HG03025 (cell line): ENCODE measurements at regions not wholly inside any gene's neighbourhood (a gene's known extent, or its start where the extent isn't known, plus 50 kb on each side); places are given as distances from the start of the nearest gene placed in this dataset.

Experiments
- ATAC-seq: cut with Tn5 transposase; IDR thresholded peaks from one replicate; pipeline ENCODE4 v1.9.1; 2021; ENCODE audit warnings: mild to moderate bottlenecking, moderate library complexity; ENCODE audit not compliant: unreplicated experiment, low FRiP score

DNA sequence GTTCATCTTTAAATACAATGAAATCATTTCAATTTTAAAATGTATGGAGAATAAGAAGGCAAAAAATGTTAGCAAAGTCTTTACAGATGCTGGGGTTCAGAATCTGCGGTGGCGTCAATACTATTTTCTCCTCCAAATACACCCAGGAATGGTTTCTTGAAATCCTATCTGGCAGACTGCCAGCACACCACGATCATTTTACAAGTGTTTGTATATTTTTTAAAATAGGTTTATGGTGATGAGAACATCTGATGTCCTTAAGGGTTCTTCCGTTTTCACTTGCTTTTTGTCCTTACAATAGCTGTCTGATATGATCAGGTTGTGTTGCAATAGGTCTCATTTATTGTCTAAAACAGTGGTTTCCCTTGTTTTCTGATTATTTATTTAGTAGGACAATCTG, 89.6 kb downstream of the CMPK2 start:
- no peak for ATAC-seq

DNA sequence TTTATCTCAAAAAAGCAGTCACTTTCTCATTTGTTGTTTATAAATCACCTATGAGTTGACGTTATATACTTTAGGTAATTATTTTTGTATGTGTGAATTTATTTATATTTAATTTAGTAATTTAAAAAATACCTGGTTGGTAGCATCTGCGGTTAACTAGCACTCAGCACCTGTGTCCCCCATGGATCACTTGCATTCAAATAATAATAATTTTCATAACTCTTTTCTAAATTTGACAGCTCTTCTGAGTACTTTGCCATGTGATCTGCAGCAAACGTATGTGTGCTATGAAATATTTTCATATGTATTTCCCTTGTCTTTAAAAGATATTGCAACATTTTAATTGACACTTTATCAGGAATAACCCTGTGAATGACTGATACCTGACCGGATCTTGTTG, 88.1 kb downstream of the CMPK2 start:
- no peak for ATAC-seq

GRCh38 chr2:6780765-6781274, 84.9 kb downstream of the CMPK2 start:
- peak; percentile 77 for ATAC-seq

GRCh38 chr2:6782517-6783237, 83.0 kb downstream of the CMPK2 start:
- no peak for ATAC-seq

- ATAC-seq: no peak
Measured at GRCh38 chr2:6783238-6783614, 82.5 kb downstream of the CMPK2 start.

DNA sequence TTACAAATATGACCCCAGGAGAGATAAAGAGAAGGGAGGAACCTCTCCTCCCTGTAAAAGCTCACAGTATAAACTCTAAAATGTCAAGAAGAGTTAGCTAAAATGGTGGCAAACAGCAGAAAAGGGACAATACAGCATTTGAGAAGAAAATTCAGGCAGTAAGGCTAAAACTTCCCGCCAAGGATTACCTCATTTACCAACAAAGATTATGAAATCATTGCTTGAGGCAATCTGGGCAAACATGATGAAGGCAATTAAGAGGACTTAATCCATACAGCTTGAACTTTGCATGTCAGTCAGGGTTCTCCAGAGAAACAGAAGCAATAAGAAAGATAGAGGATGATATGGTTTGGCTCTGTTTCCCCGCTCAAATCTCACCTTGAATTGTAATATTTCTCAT, 81.4 kb downstream of the CMPK2 start:
- no peak for ATAC-seq

GRCh38 chr2:6785493-6785892, 80.2 kb downstream of the CMPK2 start:
- no peak for ATAC-seq

DNA sequence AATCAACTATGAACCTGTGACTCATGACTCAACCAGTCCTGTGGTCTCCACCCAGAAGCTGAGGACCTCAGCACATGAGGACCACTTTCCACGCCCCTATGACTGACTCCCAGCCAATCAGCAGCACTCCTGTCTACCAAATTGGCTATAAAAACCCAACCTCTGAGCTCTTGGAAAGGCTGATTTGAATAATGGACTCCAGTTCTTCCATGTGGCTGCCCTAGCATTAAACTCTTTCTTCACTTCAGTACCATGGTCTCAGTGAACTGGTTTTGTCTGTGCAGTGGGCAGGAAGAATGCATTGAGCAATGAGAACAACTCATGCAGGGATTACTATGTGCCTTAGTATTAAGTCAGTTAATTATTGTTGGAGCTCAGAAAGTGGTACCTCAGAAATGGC, 78.3 kb downstream of the CMPK2 start:
- no peak for ATAC-seq

DNA sequence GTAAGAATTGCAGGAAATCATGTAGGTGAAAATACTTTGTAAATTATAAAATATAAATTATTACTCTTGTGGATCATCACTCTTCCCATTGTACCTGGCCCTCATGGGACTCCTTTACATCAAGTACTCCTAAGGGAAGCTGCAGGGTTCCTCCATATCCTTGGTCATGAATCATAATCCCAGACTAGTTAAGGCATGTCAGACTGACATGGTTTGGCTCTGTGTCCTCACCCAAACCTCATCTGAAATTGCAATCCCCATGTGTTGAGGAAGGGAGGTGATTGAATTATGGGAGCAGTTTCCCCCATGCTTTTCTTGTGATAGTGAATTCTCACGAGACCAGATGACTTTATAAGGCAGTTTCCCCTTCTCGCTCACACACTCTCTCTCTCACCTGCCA, 77.1 kb downstream of the CMPK2 start:
- ATAC-seq: no peak

DNA sequence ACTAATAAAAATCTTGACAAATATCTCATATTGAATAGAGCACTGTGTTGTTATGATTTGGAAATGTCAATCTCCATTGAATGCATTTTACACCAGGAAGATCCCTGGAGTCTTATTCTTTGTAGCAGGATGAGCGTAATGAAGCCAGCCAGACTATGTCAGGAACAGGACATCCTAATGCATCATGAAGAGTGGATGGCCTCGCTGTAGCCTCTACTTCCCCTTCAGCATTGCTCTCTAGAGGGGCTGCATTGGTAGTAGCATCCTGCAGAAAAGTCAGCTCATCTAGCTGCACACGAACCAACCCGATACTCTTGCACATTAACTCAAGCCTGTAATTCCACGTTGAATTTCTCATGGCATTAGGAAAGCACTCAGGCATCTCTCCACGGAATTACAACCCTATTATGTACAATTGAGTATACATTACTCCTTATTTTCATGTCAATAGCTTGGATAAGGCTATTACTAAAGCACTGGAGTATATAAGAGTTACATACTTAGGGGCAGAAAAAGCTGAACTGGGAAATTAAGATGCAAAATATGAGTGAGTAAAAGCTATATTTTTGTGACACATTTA, 76.1 kb downstream of the CMPK2 start:
- ATAC-seq: no peak

- ATAC-seq: no peak
Measured at GRCh38 chr2:6791682-6792081, 74.0 kb downstream of the CMPK2 start.

DNA sequence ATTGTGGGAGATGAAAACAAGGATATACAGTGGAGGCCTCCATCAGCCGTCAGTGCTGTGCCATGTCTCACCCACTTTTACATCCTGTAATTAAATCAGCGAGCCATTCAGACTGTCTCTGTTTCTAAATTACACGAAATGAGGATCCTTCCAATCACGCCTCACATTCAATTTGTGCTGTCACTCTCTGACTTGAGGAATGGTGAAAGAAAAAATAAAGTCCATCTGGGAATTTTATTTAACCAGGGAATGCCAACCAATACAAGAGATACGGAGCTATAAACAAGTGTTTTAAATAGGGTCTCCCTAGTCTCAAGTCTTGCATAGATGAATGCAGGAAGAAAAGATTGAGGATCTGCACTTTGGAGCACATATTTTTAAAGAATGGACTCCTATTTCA, 72.8 kb downstream of the CMPK2 start:
- ATAC-seq: no peak

DNA sequence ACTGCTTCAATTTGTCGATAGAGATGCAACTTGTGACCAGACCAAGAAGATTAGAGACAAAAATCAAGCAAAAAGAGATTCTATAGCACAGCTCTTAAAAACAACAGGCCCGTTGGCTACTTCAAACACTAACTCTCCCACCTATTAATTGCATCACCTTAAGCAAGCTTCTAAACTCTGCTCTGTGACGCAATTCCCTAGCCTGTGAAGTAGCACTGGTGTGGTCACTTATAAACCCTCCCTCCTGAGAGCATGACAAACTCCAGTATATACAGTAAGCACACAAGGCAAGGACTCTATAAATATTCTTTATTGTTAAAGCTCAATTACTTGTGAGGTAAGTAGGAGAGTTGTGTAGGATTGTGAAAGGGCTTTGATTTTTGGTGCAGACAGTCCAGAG, 72.3 kb downstream of the CMPK2 start:
- ATAC-seq: no peak

- no peak for ATAC-seq
Measured at GRCh38 chr2:6793913-6794312, 71.8 kb downstream of the CMPK2 start.

GRCh38 chr2:6794448-6794847, 71.3 kb downstream of the CMPK2 start:
- ATAC-seq: no peak
